GM21529 (cell line): ENCODE measurements at regions not wholly inside any gene's neighbourhood (a gene's known extent, or its start where the extent isn't known, plus 50 kb on each side); places are given as distances from the start of the nearest gene placed in this dataset.

Experiments used
- ATAC-seq: cut with Tn5 transposase; IDR thresholded peaks from one replicate; pipeline ENCODE4 v1.9.1; 2021; ENCODE audit not compliant: unreplicated experiment

- ATAC-seq, result no peak
These were observed 124.0 kb upstream of the PJA2 start for GRCh38 chr5:109533751-109534272.

GRCh38 chr5:109532773-109533364 lies 123.1 kb upstream of the PJA2 start:
- no peak for ATAC-seq

DNA sequence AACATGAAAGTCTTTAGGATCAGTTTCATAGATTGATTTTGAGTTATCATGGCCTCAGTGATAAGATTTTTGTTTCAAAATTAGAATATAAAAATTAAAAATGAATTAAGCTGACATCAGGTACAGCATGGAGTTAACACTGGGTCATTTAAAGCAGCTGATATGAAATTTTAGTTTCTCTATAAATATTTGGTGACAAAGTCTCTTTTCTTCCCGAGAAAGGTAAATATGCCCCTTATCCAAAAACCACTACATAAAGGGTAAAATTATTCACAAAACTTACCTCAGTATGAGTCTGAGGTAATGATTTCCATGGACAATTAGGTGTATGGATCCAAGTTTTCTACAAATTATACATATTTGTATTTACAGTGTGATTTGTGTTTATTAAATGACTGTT lies 121.5 kb upstream of the PJA2 start:
- no peak for ATAC-seq

DNA sequence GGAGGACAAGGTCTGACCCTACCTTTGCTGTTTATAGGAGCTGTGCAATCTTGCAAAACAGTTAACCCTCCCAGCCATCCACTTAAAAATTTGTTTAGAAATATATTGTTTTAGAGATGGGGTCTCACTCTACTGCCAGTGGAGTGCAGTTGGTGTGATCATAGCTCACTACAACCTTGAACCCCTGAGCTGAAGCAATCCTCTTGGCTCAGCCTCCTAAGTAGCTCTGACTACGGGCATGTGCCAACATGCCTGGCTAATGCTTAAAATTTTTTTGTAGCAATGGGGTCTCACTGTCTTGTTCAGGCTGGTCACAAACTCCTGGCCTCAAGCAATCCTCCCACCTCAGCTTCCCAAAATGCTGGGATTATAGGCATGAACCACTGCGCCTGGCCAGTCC lies 120.2 kb upstream of the PJA2 start:
- ATAC-seq, result no peak

DNA sequence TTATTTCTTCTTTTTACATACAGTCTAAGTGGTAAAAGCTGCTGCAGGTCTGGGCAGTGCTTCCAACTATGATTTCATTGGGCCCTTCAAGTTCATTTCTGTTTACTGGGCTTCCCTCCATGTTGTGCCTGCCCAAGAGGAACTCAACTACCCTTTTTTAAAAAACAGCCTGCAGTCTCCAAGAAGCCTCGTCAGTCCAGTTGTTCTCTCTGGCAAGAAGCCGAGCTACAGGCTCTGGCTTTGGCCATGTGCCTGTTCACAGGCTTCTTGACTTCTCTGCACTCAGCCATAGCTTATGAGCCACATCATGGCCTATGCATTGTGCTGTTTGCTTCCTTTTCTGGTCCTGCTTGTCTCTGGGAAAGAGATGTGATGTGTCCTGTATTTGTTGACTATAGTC lies 119.7 kb upstream of the PJA2 start:
- ATAC-seq, result no peak

- ATAC-seq, result no peak
These were observed 114.8 kb upstream of the PJA2 start for GRCh38 chr5:109524555-109524954.

GRCh38 chr5:109524026-109524425 lies 114.3 kb upstream of the PJA2 start:
- no peak for ATAC-seq

GRCh38 chr5:109522404-109522803 lies 112.6 kb upstream of the PJA2 start:
- ATAC-seq, result no peak

DNA sequence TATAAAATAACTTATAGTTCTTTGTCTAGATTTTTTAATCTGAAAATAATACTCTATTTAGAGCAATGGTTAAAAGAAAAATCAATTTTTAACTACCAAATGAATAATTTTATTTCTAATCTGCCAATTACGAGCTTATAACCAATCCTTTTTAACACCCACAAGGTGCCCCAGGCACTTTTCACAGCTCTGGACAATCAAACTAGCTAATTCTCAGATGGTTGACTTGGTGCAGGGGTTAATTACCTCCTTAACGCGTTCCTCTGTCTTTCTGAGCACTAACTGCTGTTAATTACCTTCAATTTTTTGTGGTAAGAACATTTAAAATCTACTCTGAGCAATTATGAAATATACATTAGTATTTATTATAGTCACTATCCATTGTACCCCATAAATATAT lies 109.6 kb upstream of the PJA2 start:
- ATAC-seq, result no peak

- ATAC-seq, result no peak
These were observed 106.6 kb upstream of the PJA2 start for GRCh38 chr5:109516390-109516789.

GRCh38 chr5:109511980-109512734 lies 102.4 kb upstream of the PJA2 start:
- no peak for ATAC-seq

DNA sequence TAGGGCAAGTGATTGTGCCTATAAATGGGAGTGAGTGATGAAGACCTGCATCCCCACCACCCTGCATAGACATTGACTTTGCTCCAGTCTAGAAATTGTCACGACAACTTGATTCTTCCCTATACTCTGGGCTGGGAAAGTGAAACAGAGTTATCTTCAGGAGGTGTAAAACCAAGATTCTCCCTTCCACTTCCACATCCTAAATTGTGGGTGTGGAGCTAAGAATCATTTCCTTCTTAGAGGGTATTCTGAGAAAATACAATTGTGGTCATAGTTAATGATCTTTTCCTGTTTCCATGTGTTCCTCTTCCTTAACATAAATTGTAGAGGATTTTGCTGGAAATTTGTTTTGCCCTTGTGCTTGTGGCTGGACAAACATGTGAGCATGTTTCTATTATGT lies 96.8 kb upstream of the PJA2 start:
- ATAC-seq, result no peak

GRCh38 chr5:109496112-109496511 lies 86.3 kb upstream of the PJA2 start:
- no peak for ATAC-seq

- ATAC-seq, result no peak
These were observed 78.1 kb upstream of the PJA2 start for GRCh38 chr5:109487753-109488420.

- no peak for ATAC-seq
These were observed 76.5 kb upstream of the PJA2 start for GRCh38 chr5:109486200-109486804.

DNA sequence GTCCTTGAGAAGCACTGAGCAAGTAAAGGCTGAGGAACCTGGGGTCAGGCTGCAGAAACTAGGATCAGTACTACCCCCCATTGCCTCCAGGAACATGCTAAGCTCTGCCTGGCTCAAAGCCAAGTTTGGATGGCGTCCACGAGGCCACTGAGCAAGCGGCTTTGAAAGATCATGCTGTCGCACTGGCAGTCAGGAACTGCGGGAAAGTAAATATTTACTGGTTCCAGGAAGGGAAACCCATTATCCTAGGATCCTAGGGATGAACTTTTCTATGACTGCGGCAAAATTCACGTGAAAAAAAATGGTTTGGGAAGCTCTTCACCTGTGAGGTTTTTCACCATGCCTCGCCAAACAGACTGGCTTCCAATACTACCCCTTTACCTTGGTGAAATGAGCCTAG lies 75.3 kb upstream of the PJA2 start:
- ATAC-seq, result no peak

- ATAC-seq, result no peak
These were observed 74.8 kb upstream of the PJA2 start for GRCh38 chr5:109484597-109484996.

- no peak for ATAC-seq
These were observed 73.7 kb upstream of the PJA2 start for GRCh38 chr5:109483395-109483971.

- ATAC-seq, result no peak
These were observed 73.0 kb upstream of the PJA2 start for GRCh38 chr5:109482748-109483147.

- peak; percentile 71 for ATAC-seq
These were observed 69.6 kb upstream of the PJA2 start for GRCh38 chr5:109479260-109479860.

- no peak for ATAC-seq
These were observed 69.1 kb upstream of the PJA2 start for GRCh38 chr5:109478830-109479229.
